OCI-LY7 (cell line): ENCODE measurements at regions not wholly inside any gene's neighbourhood (a gene's known extent, or its start where the extent isn't known, plus 50 kb on each side); places are given as distances from the start of the nearest gene placed in this dataset.

Experiments used
- EZH2phosphoT487 ChIP-seq: fragments of 200-600 bp; sonication (generic); IDR thresholded peaks from 2 replicates; pipeline ENCODE4 v1.6.1; 2018; ENCODE audit warnings: low read depth, borderline replicate concordance, mild to moderate bottlenecking, mixed run types, antibody characterized with exemption, low read length, moderate library complexity, mixed read lengths
- TF ChIP-seq, protein P1 (sequence below): fragments of 200-600 bp; sonication (generic); conservative IDR thresholded peaks from 2 replicates; pipeline ENCODE4 v1.5.1; 2014; ENCODE audit warnings: mild to moderate bottlenecking, antibody characterized with exemption, low read length, moderate library complexity, mixed read lengths

GRCh38 chr21:22319435-22319834 is 1321.2 kb downstream of the NCAM2 start:
- TF ChIP-seq, protein P1, sequence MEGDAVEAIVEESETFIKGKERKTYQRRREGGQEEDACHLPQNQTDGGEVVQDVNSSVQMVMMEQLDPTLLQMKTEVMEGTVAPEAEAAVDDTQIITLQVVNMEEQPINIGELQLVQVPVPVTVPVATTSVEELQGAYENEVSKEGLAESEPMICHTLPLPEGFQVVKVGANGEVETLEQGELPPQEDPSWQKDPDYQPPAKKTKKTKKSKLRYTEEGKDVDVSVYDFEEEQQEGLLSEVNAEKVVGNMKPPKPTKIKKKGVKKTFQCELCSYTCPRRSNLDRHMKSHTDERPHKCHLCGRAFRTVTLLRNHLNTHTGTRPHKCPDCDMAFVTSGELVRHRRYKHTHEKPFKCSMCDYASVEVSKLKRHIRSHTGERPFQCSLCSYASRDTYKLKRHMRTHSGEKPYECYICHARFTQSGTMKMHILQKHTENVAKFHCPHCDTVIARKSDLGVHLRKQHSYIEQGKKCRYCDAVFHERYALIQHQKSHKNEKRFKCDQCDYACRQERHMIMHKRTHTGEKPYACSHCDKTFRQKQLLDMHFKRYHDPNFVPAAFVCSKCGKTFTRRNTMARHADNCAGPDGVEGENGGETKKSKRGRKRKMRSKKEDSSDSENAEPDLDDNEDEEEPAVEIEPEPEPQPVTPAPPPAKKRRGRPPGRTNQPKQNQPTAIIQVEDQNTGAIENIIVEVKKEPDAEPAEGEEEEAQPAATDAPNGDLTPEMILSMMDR, result no peak
- no peak for TF ChIP-seq EZH2phosphoT487
